Keratinocyte (primary cell): ENCODE measurements at regions not wholly inside any gene's neighbourhood (a gene's known extent, or its start where the extent isn't known, plus 50 kb on each side); places are given as distances from the start of the nearest gene placed in this dataset.

Experiments used
- DNase-seq: peaks from one replicate; pipeline ENCODE4 v3.0.0-alpha.2; 2011; ENCODE audit warnings: low read depth, missing footprints, low spot score
- FAIRE-seq: peaks from 2 replicates; lab custom pipeline; 2011; peaks lifted over from hg19 to GRCh38; lab: Jason Lieb, UNC
- H2AFZ ChIP-seq: 2 replicates; pipeline ENCODE4 v1.6.0; 2012; ENCODE audit warnings: low read length, control low read depth, inconsistent platforms; ENCODE audit not compliant: control insufficient read depth
- H3K27ac ChIP-seq: 2 replicates; pipeline ENCODE4 v1.5.1; 2011; ENCODE audit warnings: low read length; ENCODE audit not compliant: control insufficient read depth, insufficient read depth
- H3K27me3 ChIP-seq: 3 replicates; pipeline ENCODE4 v1.6.0; 2011; ENCODE audit warnings: low read length; ENCODE audit not compliant: control insufficient read depth, insufficient read depth; ENCODE audit errors: extremely low read depth
- H3K36me3 ChIP-seq, 2 experiments: 2 replicates in 1 of 2; 3 replicates in 1 of 2; pipeline ENCODE4 v1.5.1; 2011; ENCODE audit warnings: low read length in 2 of 2, mild to moderate bottlenecking in 1 of 2; ENCODE audit not compliant: control insufficient read depth in 2 of 2, insufficient read depth in 2 of 2; ENCODE audit errors: extremely low read depth in 1 of 2
- H3K4me1 ChIP-seq: 3 replicates; pipeline ENCODE4 v1.5.1; 2011; ENCODE audit warnings: low read length; ENCODE audit not compliant: control insufficient read depth, insufficient read depth; ENCODE audit errors: extremely low read depth
- H3K4me2 ChIP-seq: 3 replicates; pipeline ENCODE4 v1.6.0; 2011; ENCODE audit warnings: low read depth, low read length; ENCODE audit not compliant: control insufficient read depth, insufficient read depth; ENCODE audit errors: extremely low read depth
- H3K4me3 ChIP-seq, 3 experiments: fragments of 200-600 bp in 1 of 3; sonication (generic) in 1 of 3; 2 replicates in 2 of 3; 3 replicates in 1 of 3; pipeline ENCODE4 v1.5.1; 2011 to 2016; ENCODE audit warnings: low read length in 3 of 3, mild to moderate bottlenecking in 3 of 3, control low read depth in 2 of 3, inconsistent platforms in 1 of 3, low read depth in 1 of 3, mixed read lengths in 1 of 3, mixed run types in 1 of 3, moderate library complexity in 1 of 3; ENCODE audit not compliant: control insufficient read depth in 2 of 3, insufficient read depth in 2 of 3; ENCODE audit errors: extremely low read depth in 1 of 3
- H3K79me2 ChIP-seq: 2 replicates; pipeline ENCODE4 v1.6.0; 2012; ENCODE audit warnings: low read length; ENCODE audit not compliant: control insufficient read depth, insufficient read depth
- H3K9ac ChIP-seq: 3 replicates; pipeline ENCODE4 v1.6.0; 2011; ENCODE audit warnings: low read length; ENCODE audit not compliant: control insufficient read depth, insufficient read depth; ENCODE audit errors: extremely low read depth
- H3K9me1 ChIP-seq: 3 replicates; pipeline ENCODE4 v1.6.0; 2011; ENCODE audit warnings: low read length; ENCODE audit not compliant: control insufficient read depth, insufficient read depth; ENCODE audit errors: extremely low read depth
- H3K9me3 ChIP-seq: 2 replicates; pipeline ENCODE4 v1.5.1; 2012; ENCODE audit warnings: low read depth, low read length; ENCODE audit not compliant: control insufficient read depth
- H4K20me1 ChIP-seq: 3 replicates; pipeline ENCODE4 v1.6.0; 2011; ENCODE audit warnings: low read length; ENCODE audit not compliant: control insufficient read depth, insufficient read depth; ENCODE audit errors: extremely low read depth
- CTCF ChIP-seq, 3 experiments: IDR thresholded peaks in 1 of 3; conservative IDR thresholded peaks in 1 of 3; optimal IDR thresholded peaks in 1 of 3; 2 replicates in 2 of 3; 3 replicates in 1 of 3; pipeline versions ENCODE3 to v1.5.1; 2011; ENCODE audit warnings: low read length in 3 of 3, mild to moderate bottlenecking in 3 of 3, moderate library complexity in 2 of 3, control low read depth in 1 of 3, inconsistent platforms in 1 of 3; ENCODE audit not compliant: insufficient read depth in 2 of 3; ENCODE audit errors: extremely low read depth in 1 of 3
- EZH2 ChIP-seq: IDR thresholded peaks from one replicate; pipeline ENCODE4 v1.6.1; 2012; ENCODE audit warnings: inconsistent platforms, mild to moderate bottlenecking, low read length, moderate library complexity
- dilution Hi-C: fragments of 300-500 bp; cut with MboI; formaldehyde crosslinking; loops from one replicate; pipeline ENCODE4 v1.7.0; 2020; ENCODE audit warnings: low sequenced_read_pairs; ENCODE audit not compliant: extremely low pct_ligation_motif_present

- dilution Hi-C loops: no loop called here
- no peak for TF ChIP-seq EZH2
- no peak for TF ChIP-seq CTCF (optimal IDR thresholded peaks at IDR 0.05 in 1 of 3, IDR thresholded peaks at IDR 0.05 in 1 of 3, conservative IDR thresholded peaks at IDR 0.05 in 1 of 3; ENCODE audit: extremely low read depth in 1 of 3, insufficient read depth in 2 of 3, low read length in 3 of 3)
Measured at GRCh38 chr5:123266365-123266764, 156.8 kb downstream of the CEP120 start.

GRCh38 chr5:123265551-123265950 lies 157.7 kb downstream of the CEP120 start:
- no peaks in the 10 kb centered on the region for H3K9me3 ChIP-seq
- no peaks in the 10 kb centered on the region for H3K9me1 ChIP-seq
- DNase-seq (no peak), FAIRE-seq (no peak)
- no peak overlapping the region for H3K4me2 ChIP-seq
- H3K79me2 ChIP-seq: no peaks in the 10 kb centered on the region
- no peaks in the 10 kb centered on the region for H3K27me3 ChIP-seq
- TF ChIP-seq CTCF (optimal IDR thresholded peaks at IDR 0.05 in 1 of 3, IDR thresholded peaks at IDR 0.05 in 1 of 3, conservative IDR thresholded peaks at IDR 0.05 in 1 of 3; ENCODE audit: extremely low read depth in 1 of 3, insufficient read depth in 2 of 3, low read length in 3 of 3) (no peak), EZH2 (no peak)
- no peaks in the 10 kb centered on the region for H3K4me1 ChIP-seq
- no peaks in the 10 kb centered on the region for H3K36me3 ChIP-seq
- H3K27ac ChIP-seq: no peak overlapping the region
- H2AFZ ChIP-seq: no peak overlapping the region
- dilution Hi-C loops: no loop called here
- H3K9ac ChIP-seq: no peak overlapping the region
- H4K20me1 ChIP-seq: no peaks in the 10 kb centered on the region
- no peak overlapping the region for H3K4me3 ChIP-seq

More at GRCh38 chr5:123266365-123266764, 156.8 kb downstream of the CEP120 start:
- no peak for FAIRE-seq
- Histone ChIP-seq H3K9me1 (no peaks in the 10 kb centered on the region), H4K20me1 (no peaks in the 10 kb centered on the region), H3K4me1 (no peaks in the 10 kb centered on the region), H3K27ac (no peak overlapping the region), H3K27me3 (no peaks in the 10 kb centered on the region), H3K4me3 (no peak overlapping the region), H3K9ac (no peak overlapping the region), H2AFZ (no peak overlapping the region), H3K9me3 (no peaks in the 10 kb centered on the region), H3K79me2 (no peaks in the 10 kb centered on the region), H3K36me3 (no peaks in the 10 kb centered on the region), H3K4me2 (no peak overlapping the region)
- no peak for DNase-seq
